GM23338 (cell line): ENCODE measurements at regions not wholly inside any gene's neighbourhood (a gene's known extent, or its start where the extent isn't known, plus 50 kb on each side); places are given as distances from the start of the nearest gene placed in this dataset.

Source experiments
- CREB1 ChIP-seq: fragments of 250-450 bp; sonication (Bioruptor Pico); IDR thresholded peaks from 2 replicates; pipeline ENCODE4 v1.5.0; 2020; ENCODE audit warnings: low read depth, mild to moderate bottlenecking, moderate library complexity
- CTCF ChIP-seq, 2 experiments: fragments of 200-600 bp in 1 of 2; sonication (generic) in 1 of 2; conservative IDR thresholded peaks; 2 replicates each; pipeline versions ENCODE4 v1.5.1 to v1.6.1; 2016 to 2017; ENCODE audit warnings: antibody characterized with exemption in 2 of 2, low read depth in 2 of 2, mild to moderate bottlenecking in 2 of 2, moderate library complexity in 1 of 2
- ETS1 ChIP-seq: IDR thresholded peaks from 2 replicates; pipeline ENCODE4 v1.6.1; 2016; ENCODE audit warnings: antibody characterized with exemption
- EZH2 ChIP-seq: fragments of 200-600 bp; sonication (generic); IDR thresholded peaks from one replicate; pipeline ENCODE4 v1.8.0; 2017; ENCODE audit warnings: antibody characterized with exemption, mild to moderate bottlenecking, low read depth; ENCODE audit not compliant: unreplicated experiment
- EZH2phosphoT487 ChIP-seq: fragments of 200-600 bp; sonication (generic); IDR thresholded peaks from one replicate; pipeline ENCODE4 v1.8.1; 2018; ENCODE audit warnings: antibody characterized with exemption; ENCODE audit not compliant: unreplicated experiment
- JUNB ChIP-seq: IDR thresholded peaks from one replicate; pipeline ENCODE4 v1.6.1; 2016; ENCODE audit warnings: antibody characterized with exemption; ENCODE audit not compliant: unreplicated experiment
- NANOG ChIP-seq: IDR thresholded peaks from 2 replicates; pipeline ENCODE4 v1.6.1; 2016; ENCODE audit warnings: antibody characterized with exemption, borderline replicate concordance
- POLR2AphosphoS5 ChIP-seq: IDR thresholded peaks from 2 replicates; pipeline ENCODE4 v1.6.1; 2016; ENCODE audit warnings: antibody characterized with exemption, low read depth
- REST ChIP-seq: IDR thresholded peaks from one replicate; pipeline ENCODE4 v1.6.1; 2018; ENCODE audit warnings: antibody characterized with exemption; ENCODE audit not compliant: unreplicated experiment
- STAT1 ChIP-seq: IDR thresholded peaks from one replicate; pipeline ENCODE4 v1.6.1; 2016; ENCODE audit warnings: antibody characterized with exemption; ENCODE audit not compliant: unreplicated experiment
- ZNF114 ChIP-seq: fragments of 250-450 bp; sonication (Bioruptor Pico); IDR thresholded peaks from 2 replicates; pipeline ENCODE4 v1.5.0; 2020; ENCODE audit warnings: mild to moderate bottlenecking, moderate library complexity
- ZNF331 ChIP-seq: fragments of 250-450 bp; sonication (Bioruptor Pico); IDR thresholded peaks from 2 replicates; pipeline ENCODE4 v1.5.0; 2020; ENCODE audit warnings: low read depth, mild to moderate bottlenecking, moderate library complexity
- ZNF462 ChIP-seq: fragments of 250-450 bp; sonication (Bioruptor Pico); IDR thresholded peaks from 2 replicates; pipeline ENCODE4 v1.5.0; 2020; ENCODE audit warnings: mild to moderate bottlenecking, moderate library complexity

- TF ChIP-seq CREB1 (CRISPR knock-in tag), result no peak
- no peak for TF ChIP-seq CTCF (conservative IDR thresholded peaks at IDR 0.05; ENCODE audit: low read depth in 2 of 2)
- no peak for TF ChIP-seq EZH2
- no peak for TF ChIP-seq EZH2phosphoT487
- no peak for TF ChIP-seq POLR2AphosphoS5
- no peak for TF ChIP-seq JUNB
- no peak for TF ChIP-seq REST
- no peak for TF ChIP-seq STAT1
- TF ChIP-seq ETS1, result no peak
- TF ChIP-seq ZNF462 (CRISPR knock-in tag), result no peak
- TF ChIP-seq ZNF114 (CRISPR knock-in tag), result no peak
- no peak for TF ChIP-seq ZNF331 (CRISPR knock-in tag)
- TF ChIP-seq NANOG, result no peak
These were observed 77.8 kb upstream of the IKZF1 start for GRCh38 chr7:50226669-50227068.
